Upper lobe of left lung (tissue), 6 donors: ENCODE measurements at regions not wholly inside any gene's neighbourhood (a gene's known extent, or its start where the extent isn't known, plus 50 kb on each side); places are given as distances from the start of the nearest gene placed in this dataset.

ENCODE experiments used
- ATAC-seq, 2 donors: fragments of 200-7000 bp; cut with Tn5 transposase; one replicate each; pipeline ENCODE4 v1.9.1; 2022; ENCODE audit warnings: mild to moderate bottlenecking in 2 of 2, moderate library complexity in 2 of 2; ENCODE audit not compliant: low FRiP score in 2 of 2
- DNase-seq, 2 donors: peaks; one replicate each; pipeline ENCODE4 v3.0.0-alpha.2; 2019 to 2020
- H3K27ac ChIP-seq, 4 donors: fragments of 200-600 bp; sonication (generic); one replicate each; pipeline ENCODE4 v1.5.1; 2016 to 2019
- H3K27me3 ChIP-seq, 4 donors: fragments of 200-600 bp; sonication (generic); one replicate each; pipeline ENCODE4 v1.5.1; 2017 to 2019
- H3K36me3 ChIP-seq, 4 donors: fragments of 200-600 bp; sonication (generic); one replicate each; pipeline ENCODE4 v1.5.1; 2016 to 2019
- H3K4me1 ChIP-seq, 4 donors: fragments of 200-600 bp; sonication (generic); one replicate each; pipeline ENCODE4 v1.5.1; 2018 to 2019
- H3K4me3 ChIP-seq, 4 donors: fragments of 200-600 bp; sonication (generic); one replicate each; pipeline ENCODE4 v1.5.1; 2017 to 2019; ENCODE audit warnings: mild to moderate bottlenecking in 2 of 4, moderate library complexity in 1 of 4
- H3K9me3 ChIP-seq, 4 donors: fragments of 200-600 bp; sonication (generic); one replicate each; pipeline ENCODE4 v1.5.1; 2018 to 2019
- EP300 ChIP-seq, 4 donors: sonication (generic); formaldehyde crosslinking; IDR thresholded peaks; one replicate each; pipeline ENCODE4 v1.5.1; 2017; ENCODE audit warnings: antibody characterized with exemption in 4 of 4, control low read depth in 2 of 4
- POLR2A ChIP-seq, 4 donors: fragments of 450-650 bp; IDR thresholded peaks; one replicate each; pipeline ENCODE4 v1.5.1; 2016 to 2017; ENCODE audit warnings: antibody characterized with exemption in 4 of 4, mild to moderate bottlenecking in 2 of 4
- POLR2AphosphoS5 ChIP-seq, 2 donors: sonication (generic); formaldehyde crosslinking; IDR thresholded peaks; one replicate each; pipeline ENCODE4 v1.5.1; 2017; ENCODE audit warnings: antibody characterized with exemption in 2 of 2
- WGBS, 2 donors: methylation state at CpG; one replicate each; pipeline ENCODE4 v1.1.5; 2017 to 2018; 5-methylcytosine and 5-hydroxymethylcytosine counted together
- TF ChIP-seq, protein P1 (sequence below), 6 experiments: fragments of 450-650 bp in 4 of 6; fragments of 200-600 bp in 2 of 6; sonication (generic) in 2 of 6; IDR thresholded peaks; one replicate each; pipeline ENCODE4 v1.5.1; 2016 to 2019; ENCODE audit warnings: antibody characterized with exemption in 6 of 6
- donor health status: DM: no; HTN: no; CAD: no; lungs with moderate emphysema.
- donor health status: DM: no; HTN: yes; CAD: no; lungs with severe emphysema.

DNA sequence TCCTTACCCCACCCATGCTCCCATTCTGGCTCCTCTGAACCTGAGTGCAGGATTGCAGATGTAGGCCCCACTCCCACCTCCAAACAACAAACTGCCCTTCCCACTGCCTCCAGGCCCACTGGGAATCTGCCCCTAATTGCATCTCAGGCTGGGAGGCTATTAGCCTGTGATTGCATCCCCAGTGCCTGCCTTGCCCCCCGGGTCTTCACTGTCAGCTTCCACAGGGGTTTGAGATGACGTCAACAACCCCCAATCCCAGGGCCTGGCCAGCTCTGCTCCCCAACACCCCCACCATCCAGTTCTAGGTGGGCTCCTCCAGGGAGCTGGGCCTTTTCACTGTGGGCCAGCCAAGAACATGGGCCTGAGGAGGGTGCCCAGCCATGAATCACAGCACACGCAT is 91.5 kb downstream of the PCDH1 start:
- ATAC-seq (no peak), DNase-seq (no peak)
- Histone ChIP-seq H3K36me3 (no peaks in the 10 kb centered on the region), H3K27ac (no peak overlapping the region), H3K4me1 (no peaks in the 10 kb centered on the region), H3K4me3 (no peak overlapping the region), H3K27me3 (no peaks in the 10 kb centered on the region), H3K9me3 (no peaks in the 10 kb centered on the region)
- TF ChIP-seq POLR2A (IDR thresholded peaks at IDR 0.05) (no peak), POLR2AphosphoS5 (IDR thresholded peaks at IDR 0.05) (no peak), EP300 (IDR thresholded peaks at IDR 0.05) (no peak)
- TF ChIP-seq, protein P1, sequence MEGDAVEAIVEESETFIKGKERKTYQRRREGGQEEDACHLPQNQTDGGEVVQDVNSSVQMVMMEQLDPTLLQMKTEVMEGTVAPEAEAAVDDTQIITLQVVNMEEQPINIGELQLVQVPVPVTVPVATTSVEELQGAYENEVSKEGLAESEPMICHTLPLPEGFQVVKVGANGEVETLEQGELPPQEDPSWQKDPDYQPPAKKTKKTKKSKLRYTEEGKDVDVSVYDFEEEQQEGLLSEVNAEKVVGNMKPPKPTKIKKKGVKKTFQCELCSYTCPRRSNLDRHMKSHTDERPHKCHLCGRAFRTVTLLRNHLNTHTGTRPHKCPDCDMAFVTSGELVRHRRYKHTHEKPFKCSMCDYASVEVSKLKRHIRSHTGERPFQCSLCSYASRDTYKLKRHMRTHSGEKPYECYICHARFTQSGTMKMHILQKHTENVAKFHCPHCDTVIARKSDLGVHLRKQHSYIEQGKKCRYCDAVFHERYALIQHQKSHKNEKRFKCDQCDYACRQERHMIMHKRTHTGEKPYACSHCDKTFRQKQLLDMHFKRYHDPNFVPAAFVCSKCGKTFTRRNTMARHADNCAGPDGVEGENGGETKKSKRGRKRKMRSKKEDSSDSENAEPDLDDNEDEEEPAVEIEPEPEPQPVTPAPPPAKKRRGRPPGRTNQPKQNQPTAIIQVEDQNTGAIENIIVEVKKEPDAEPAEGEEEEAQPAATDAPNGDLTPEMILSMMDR (IDR thresholded peaks at IDR 0.05), result no peak
- 96 to 100% methylated on average over 1 to 3 of the region's 3 CpGs for WGBS, 2 donors

DNA sequence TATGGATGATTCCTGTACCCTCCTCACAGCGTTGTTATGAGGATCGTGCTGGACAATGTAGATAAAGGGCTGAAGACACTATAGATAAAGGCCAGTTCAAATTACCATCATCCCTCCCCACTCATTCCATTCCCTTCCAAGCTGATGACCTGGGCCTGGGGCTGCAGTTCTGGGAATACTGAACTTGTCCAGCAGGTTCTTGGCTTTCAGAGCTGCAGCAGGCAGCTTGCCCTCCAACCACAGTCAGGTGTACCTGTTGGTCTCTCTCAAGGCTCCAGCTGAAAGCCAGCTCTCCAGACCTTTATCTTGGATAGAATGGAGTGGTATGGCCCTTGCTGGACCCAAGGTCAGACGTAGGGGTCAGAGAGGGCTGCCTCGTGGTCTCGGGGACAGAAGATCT is 92.5 kb downstream of the PCDH1 start:
- no peak for DNase-seq
- Histone ChIP-seq H3K9me3 (no peaks in the 10 kb centered on the region), H3K4me3 (no peak overlapping the region), H3K27ac (no peak overlapping the region), H3K4me1 (no peaks in the 10 kb centered on the region), H3K36me3 (no peaks in the 10 kb centered on the region), H3K27me3 (no peaks in the 10 kb centered on the region)
- no peak for TF ChIP-seq POLR2AphosphoS5 (IDR thresholded peaks at IDR 0.05)
- TF ChIP-seq, protein P1 (IDR thresholded peaks at IDR 0.05), result no peak
- TF ChIP-seq EP300 (IDR thresholded peaks at IDR 0.05), result no peak
- TF ChIP-seq POLR2A (IDR thresholded peaks at IDR 0.05), result no peak
- ATAC-seq, result no peak
- WGBS, 2 donors, result 78 to 80% methylated on average over 5 of the region's 5 CpGs

- ATAC-seq, result no peak
- no peak overlapping the region for H3K4me3 ChIP-seq
- 20 to 85% methylated on average over 1 to 4 of the region's 4 CpGs for WGBS, 2 donors
- no peaks in the 10 kb centered on the region for H3K9me3 ChIP-seq
- no peaks in the 10 kb centered on the region for H3K36me3 ChIP-seq
- H3K27me3 ChIP-seq, result no peaks in the 10 kb centered on the region
- TF ChIP-seq POLR2A (IDR thresholded peaks at IDR 0.05) (no peak), POLR2AphosphoS5 (IDR thresholded peaks at IDR 0.05) (no peak), EP300 (IDR thresholded peaks at IDR 0.05) (no peak)
- TF ChIP-seq, protein P1 (IDR thresholded peaks at IDR 0.05), result no peak
- DNase-seq, result peak in 1 of 2 donors; percentile 26
- no peaks in the 10 kb centered on the region for H3K4me1 ChIP-seq
- no peak overlapping the region for H3K27ac ChIP-seq
Observed at GRCh38 chr5:141785135-141785534, 93.1 kb downstream of the PCDH1 start.

GRCh38 chr5:141784529-141784928 is 93.7 kb downstream of the PCDH1 start:
- no peak for ATAC-seq
- H3K36me3 ChIP-seq, result no peaks in the 10 kb centered on the region
- H3K27ac ChIP-seq, result no peak overlapping the region
- no peaks in the 10 kb centered on the region for H3K27me3 ChIP-seq
- DNase-seq, result no peak
- 89 to 90% methylated on average over 5 of the region's 5 CpGs for WGBS, 2 donors
- TF ChIP-seq POLR2AphosphoS5 (IDR thresholded peaks at IDR 0.05), result no peak
- no peak for TF ChIP-seq EP300 (IDR thresholded peaks at IDR 0.05)
- TF ChIP-seq POLR2A (IDR thresholded peaks at IDR 0.05), result no peak
- TF ChIP-seq, protein P1 (IDR thresholded peaks at IDR 0.05), result no peak
- no peak overlapping the region for H3K4me3 ChIP-seq
- no peaks in the 10 kb centered on the region for H3K4me1 ChIP-seq
- no peaks in the 10 kb centered on the region for H3K9me3 ChIP-seq

GRCh38 chr5:141783947-141784296 is 94.3 kb downstream of the PCDH1 start:
- no peak for ATAC-seq
- no peak for TF ChIP-seq EP300 (IDR thresholded peaks at IDR 0.05)
- TF ChIP-seq POLR2A (IDR thresholded peaks at IDR 0.05), result no peak
- TF ChIP-seq POLR2AphosphoS5 (IDR thresholded peaks at IDR 0.05), result no peak
- TF ChIP-seq, protein P1 (IDR thresholded peaks at IDR 0.05), result no peak
- H3K36me3 ChIP-seq, result no peaks in the 10 kb centered on the region
- WGBS, 2 donors, result 86 to 87% methylated on average over 4 of the region's 4 CpGs
- no peak for DNase-seq
- H3K9me3 ChIP-seq, result no peaks in the 10 kb centered on the region
- no peaks in the 10 kb centered on the region for H3K27me3 ChIP-seq
- no peaks in the 10 kb centered on the region for H3K4me1 ChIP-seq
- no peak overlapping the region for H3K4me3 ChIP-seq
- H3K27ac ChIP-seq, result no peak overlapping the region
